ENCODE measurements at regions not wholly inside any gene's neighbourhood (a gene's known extent, or its start where the extent isn't known, plus 50 kb on each side); places are given as distances from the start of the nearest gene placed in this dataset.

DNA sequence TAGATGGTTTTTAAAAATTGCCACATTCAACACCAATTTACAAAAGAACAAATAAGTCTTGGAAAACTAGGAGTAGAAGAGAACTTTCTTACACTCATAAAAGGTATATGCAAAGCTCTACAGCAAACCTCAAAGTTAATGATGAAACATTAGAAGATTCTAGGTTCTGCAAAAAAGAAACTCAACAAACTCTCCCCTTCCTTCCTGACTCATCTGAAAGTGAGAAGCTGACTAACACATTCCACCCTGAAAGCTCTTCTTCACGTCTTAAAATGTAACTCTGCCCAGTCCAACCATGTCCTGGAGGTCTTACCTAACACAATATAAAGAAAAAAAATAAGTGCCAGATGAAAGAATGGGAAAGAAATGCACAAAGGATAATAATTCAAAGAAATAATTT, 218.9 kb upstream of the ISX start:
- DNase-seq, result no peak

DNA sequence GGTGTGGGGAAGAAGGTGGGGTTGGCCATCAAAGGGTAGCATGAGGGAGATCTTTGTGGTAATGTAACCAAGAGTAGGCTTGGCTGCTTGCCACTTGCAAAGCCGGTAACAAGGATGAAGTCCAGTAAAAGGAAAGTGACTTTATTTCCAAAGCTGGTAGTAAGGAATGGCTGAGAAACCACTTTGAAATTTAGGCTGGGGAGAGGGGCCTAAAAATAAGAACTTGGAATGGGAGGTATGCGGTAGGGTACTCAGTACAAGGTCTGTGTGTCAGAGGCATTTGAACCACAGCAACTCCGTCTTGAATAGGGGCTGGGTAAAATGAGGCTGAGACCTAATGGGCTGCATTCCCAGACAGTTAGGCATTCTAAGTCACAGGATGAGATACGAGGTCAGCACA, 216.0 kb upstream of the ISX start:
- DNase-seq, result no peak

DNA sequence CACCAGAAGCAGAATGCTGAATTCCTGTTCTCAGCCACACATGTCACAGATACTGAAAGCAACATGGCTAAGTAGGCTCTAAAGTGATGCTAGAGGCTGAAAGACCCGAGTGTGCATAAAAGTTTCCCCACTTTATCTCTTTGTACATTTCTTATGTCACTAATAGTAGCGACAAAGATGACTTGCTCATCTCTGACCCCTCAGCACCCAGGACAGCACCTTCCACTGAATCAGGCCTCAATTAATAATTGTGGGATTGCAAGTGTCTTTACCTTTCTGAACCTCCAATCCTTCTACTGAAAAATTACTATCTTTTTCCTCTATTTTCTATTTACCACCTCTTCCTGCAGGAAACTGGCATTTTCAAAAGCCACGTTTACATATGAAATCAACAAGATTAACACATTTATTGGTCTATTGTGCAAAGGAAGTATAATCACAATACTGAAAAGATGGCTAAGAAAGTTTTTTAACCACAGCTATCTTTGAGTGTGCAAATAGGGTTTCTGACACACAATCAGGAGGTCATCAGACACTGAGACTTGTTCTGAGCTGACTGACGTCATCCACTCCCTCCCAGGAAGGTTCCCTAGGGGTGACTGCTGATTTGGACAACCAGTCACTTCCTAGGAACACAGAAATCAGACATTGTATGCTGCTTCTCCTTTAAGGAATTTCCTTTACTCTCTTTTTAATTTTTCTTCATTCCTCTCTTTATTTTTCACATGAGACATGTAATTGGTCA, 213.9 kb upstream of the ISX start:
- DNase-seq, result no peak

DNA sequence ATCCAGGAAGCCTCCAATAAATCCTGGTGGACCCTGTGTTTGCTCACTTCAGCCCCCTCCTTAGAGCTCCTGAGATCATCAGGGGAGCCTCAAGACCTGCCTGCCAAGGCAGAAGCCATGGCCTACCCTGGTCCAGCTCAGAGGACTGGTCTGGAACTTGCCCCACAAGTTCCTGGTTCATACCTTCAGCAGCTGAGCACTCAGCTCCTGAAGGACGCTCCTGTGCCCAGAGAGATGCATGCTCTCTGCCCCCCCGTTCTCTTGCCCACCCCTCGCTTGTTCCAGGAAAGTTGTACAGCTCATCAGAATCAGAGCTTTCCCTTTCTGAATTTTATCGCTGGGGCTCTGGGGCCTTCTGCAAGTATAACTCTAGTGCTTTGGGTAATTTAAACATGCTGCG, 210.5 kb upstream of the ISX start:
- DNase-seq, result no peak

DNA sequence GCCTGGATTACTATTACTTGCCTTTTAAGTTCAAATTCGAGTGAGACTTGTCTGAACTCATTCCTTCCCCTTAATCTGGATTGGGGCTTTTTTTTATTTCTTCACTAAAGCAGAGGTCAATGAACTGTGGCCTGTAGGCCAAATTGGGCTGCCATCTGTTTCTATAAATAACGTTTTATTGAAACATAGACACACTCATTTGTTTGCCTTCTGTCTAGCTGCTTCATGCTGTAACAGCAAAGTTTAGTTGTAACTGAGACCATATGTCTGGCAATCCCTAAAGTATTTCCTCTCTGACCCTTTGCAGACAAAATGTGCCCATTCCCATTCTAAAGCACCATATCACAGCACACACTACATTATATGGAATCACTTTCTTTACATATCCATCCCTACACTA, 207.9 kb upstream of the ISX start:
- no peak for DNase-seq

DNA sequence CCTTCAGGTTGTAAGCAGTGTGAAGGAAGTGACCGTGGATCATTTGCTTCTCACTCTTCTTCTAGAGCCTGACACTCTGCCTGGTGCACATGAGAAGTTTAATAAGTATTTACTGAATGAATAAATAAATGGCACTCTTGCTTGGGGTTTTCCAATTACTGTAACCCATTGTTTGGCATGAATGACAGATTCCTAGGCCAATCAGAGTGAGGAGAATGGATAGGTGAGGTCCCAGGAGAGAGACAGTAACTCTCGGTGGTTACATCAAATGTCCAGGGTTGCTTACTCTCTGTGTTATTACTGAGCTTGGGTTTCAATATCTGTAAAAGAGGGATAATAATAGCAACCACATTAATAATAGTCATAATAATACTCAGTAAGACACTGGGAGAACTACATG, 204.2 kb upstream of the ISX start:
- no peak for DNase-seq

DNA sequence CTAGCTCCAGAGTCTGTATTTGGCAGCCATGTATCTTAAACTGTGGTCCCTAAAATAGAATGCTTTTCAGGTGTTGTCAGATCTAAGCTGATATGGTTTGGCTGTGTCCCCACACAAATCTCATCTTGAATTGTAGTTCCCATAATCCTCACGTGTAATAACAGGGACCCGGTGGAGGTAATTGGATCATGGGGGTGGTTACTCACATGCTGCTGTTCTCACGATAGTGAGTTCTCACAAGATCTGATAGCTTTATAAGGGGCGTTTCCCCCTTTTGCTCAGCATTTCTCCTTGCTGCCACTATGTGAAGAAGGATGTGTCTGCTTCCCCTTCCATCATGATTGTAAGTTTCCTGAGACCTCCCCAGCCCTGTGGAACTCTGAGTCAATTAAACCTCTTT, 199.9 kb upstream of the ISX start:
- DNase-seq, result no peak

DNA sequence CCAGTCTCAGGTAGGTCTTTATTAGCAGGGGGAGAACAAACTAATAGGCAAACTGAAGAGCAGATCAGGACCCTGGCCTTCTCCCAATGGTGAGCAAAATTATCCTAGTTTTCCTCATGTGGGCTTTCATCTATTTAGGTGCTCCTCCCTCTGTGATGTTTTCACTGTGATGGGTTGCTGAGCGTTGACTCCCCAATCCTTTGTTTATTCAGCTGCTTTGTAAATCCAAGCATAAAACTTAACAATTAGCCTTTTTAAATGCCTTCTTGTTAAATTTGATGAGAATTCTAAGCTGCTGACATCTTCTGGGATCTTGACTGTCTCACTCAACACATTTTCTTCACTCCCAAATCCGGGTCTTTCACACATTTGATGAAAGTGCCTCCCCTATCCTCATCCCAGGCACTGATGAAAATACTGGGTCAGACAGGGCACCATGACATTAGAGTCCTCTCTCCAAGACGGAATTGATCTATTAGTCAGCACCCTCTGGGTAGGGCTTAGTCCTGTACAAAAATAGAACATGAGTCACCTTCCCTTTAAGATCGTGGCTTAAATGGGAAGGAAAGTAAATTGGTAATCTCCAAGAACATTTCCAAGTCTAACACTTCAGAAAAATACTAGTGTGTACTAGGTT, 199.3 kb upstream of the ISX start:
- DNase-seq, result no peak

DNA sequence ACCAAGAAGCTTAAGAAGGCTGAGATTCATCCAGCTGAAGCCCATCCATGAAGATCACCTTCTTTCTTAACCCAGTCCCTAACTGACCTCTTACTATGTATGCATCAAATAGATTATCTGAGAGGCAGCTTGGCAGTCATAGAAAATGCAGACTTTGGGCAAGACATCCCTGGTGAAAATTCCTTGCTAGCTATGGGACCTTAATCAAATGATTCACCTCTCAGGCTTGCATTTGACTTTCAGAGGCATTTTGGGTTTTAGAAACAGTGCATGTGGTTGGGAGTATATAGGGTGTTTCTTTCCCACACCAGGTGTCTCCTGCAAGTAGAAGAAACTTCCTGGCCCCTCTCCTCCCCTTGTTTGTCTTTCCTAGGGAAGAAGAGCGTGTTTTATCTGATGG, 188.5 kb upstream of the ISX start:
- DNase-seq, result no peak

DNA sequence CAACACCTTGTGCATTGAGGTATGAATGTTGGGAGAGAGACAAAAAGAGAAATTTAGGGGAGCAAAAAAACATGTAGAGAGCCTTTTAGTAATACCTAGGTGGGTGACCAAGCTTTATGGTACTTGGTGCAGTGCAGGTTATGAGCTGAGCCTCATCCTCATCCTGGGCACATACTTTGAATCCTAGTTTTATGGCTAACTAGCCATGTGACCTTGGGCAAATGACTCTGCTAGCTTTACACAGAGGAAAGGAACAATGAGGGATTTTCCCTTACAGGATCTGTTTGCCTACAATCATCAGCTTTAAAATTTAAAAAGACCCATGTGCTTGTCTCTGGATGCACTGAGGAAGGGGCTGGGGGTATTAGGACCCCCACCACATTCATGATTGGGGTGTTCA, 187.8 kb upstream of the ISX start:
- no peak for DNase-seq

DNA sequence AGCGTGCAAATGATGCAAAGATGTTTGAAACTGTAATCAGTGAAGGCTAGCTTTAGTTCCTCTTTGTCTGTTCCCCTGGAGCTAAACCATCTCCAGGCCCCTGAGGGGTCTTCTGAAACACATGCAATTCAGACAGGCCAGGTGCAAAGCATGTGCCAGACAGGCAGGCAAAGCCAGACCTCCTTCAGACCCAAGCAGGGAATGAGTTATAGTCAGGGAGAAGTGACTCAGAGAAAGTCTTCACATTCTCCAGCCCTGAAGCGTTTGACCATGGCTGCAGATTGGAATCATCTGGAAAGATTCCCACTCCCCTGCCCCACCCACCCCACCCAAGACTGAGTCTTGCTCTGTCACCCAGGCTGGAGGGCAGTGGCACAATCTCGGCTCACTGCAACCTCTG, 187.0 kb upstream of the ISX start:
- DNase-seq, result no peak

DNA sequence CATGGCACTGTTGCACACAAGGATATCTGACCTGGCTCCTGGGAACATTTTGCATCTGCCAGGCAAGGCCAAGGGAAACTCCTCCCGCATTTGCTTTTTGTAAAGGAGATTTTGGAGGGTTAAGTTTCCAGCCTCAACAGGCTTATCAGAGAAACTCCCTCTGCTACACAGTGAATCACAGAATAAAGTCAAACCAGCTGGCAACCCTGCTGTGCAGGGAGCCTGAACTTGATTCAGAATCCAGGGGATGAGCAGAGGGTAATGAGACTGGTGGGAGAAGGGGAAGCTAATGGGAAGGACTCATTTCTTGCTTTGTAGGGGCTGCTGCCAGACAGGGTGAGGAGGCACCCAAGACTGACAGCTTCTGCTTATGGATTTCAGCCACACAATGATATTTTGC, 185.3 kb upstream of the ISX start:
- no peak for DNase-seq

DNA sequence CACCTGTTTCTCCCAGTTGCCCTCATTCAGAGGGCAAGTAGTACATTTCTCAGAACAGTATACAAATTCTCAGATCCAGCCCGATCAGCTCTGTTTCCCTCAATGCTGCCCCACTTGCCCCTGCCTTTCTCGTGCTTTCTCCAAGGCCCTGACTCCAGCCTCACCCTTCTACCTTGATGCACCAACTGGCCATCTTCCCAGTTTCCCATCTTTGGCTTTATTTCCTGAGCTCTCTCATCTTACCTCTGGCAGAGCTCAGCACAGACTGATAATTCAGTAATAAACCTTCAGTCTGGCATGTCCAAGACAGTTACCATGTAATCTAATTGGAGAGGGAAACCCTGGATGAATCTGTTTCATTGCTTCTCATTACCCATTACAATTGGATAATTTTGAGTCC, 184.5 kb upstream of the ISX start:
- no peak for DNase-seq

DNA sequence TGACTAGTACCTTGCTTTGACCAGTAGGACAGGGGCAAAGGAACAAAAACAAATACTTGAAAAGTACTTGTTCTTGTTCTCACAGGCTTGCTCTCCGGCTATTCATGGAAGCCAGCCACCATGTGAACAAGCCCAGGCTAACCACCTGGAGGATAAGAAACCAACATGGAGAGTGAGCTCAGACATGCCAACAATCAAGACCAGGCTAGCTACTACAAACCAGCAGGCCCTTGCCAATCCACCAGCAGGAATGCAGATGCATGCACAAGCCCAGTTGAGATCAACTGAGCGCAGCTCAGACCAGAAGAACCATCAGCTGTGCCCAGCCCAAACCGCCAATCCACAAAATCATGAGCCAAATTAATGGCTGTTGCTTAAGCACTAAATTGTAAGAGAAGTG, 180.1 kb upstream of the ISX start:
- no peak for DNase-seq

DNA sequence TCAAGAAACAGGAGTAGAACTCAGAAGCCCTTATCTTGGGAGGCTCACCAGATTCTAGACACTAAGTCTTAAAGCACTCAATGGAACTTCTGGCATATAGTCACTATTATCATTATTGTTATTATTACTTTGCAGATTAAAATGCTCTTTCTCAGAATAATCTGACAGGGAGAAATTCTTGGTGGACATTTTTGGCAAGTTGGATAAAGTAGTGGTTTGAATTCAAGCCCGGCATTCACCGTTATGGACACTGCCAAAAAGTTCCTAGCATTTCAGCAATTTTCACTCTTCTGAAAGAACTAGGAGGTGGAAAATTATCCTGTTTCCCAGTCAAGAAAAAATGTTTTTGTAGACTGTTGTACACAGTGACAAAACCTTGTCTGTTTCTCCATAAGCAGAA, 179.6 kb upstream of the ISX start:
- no peak for DNase-seq

DNA sequence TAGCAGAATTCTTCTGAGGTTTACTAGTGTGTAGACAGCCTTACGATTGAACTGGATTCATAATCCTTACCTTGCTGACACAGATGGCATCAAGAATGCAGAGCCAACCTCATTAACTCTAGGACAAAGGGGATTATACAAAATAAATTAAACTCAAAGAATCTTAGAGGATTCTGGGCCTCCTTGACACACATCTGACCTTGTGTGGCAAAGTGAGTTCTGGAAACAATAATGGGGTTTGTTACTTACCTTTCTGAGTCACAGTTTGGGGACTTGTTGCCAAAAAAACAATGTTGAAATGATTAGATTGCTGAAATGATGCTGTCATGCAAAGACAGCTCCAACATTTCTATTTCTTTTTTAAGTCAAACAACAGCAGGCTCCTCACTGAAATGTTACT, 179.1 kb upstream of the ISX start:
- no peak for DNase-seq

DNA sequence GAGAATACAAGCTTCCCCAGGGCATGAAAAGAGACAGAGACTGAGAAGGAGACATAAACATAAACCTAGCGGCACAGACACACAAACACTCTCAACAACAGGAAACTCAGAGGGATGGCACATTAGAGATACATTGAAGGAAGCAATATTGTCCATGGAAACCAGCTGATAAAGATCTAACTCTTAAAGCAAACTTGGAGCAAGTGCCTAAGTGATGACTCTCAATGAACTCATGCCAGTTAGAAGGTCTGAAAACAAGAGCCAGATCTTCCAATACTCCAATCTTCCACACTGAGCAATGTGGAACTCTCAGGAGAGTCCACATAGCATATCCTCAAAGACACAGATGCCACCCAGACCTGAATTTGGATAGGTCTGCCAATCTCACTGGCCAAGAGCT, 168.8 kb upstream of the ISX start:
- DNase-seq, result no peak

DNA sequence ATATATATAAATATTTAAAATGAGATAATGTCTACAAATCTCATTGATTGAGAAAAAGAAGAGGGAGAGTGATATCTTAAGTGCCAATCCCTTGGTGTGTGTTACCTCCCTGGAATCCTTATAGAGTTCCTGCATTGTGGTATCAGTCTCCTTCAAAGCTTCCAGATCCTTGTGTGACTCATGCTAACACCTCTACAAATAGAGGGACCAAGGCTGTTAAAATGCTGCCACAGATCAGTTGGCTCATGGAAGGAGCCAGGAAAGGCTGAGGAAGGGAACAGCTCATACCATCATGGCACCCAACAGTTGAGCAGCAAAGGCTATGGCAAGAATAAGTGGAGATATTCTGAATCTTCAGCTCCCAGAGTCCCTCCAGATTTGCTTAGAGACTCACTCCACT, 163.6 kb upstream of the ISX start:
- no peak for DNase-seq

DNA sequence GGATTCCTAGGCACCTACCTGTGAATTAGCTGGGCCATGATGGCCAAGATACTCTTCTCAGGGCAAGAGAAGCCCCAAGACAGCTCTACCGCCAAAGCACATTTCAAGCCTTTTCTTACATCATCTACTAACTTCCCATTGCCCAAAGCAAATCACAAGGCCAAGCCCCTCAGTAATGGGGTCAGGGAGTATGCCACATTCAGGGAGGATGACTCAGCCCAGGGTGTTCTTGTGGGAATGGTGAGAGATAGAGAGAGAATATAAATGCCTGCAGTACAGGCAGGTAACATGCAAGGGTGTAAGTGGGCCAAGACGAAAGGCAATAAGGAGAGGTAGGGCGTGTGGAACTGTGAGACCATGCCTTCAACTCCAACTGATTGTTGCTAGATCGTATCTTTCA, 162.5 kb upstream of the ISX start:
- DNase-seq, result no peak

DNA sequence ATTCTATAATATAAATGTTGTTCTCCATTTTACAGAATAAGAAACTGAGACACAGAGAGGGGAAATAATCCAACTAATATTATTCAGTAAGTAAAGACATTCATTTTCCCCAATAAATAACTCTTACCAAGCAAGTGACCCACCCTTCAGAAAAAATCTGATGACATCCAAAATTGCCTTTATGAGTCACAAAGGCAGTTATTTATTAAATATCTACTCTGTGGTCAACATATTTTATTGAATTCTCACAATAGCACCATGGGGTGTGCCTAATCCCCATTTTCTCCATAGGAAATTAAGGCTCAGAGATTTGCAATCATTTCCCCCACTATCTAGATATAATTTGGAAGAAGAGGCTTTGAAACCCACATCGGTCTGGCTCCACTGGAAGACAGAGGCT, 161.5 kb upstream of the ISX start:
- DNase-seq, result no peak

DNA sequence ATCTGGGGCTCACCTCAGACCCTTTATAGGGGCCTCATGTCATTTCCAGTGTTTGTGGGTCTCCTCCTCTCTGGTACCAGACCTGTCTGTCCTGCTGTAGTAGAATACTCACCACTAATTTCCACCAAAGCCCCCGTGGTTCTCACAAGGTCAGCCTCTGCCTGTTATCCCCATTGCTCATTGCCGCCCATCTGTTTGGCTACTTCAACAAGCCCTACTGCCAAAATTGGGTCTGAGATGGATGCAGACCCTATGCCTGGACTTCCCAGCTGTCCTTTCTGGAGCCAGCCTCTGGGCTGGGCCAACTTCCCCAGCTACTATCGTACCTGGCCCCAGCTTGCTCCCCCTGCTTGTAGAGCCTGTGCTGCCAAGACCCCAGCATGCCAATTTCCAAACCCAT, 152.1 kb upstream of the ISX start:
- no peak for DNase-seq

DNA sequence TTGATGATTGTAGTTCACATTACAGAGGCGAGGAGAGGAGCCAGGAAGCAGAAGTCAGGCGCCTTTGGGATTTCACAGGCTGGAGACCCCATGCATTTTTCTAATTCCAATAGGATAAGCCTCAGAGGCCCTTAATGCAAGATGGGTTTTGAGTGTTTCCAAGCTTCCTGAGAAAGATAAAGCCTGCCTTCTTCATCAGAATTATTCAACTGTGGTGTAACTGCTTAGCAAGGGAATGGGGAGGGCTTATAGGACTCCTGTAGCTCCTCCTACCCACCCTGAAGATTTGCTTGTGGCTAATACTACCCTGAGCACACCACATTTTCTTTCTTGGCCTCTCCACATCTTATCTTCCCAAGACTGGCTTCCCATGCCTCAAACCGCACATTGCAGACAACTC, 151.1 kb upstream of the ISX start:
- no peak for DNase-seq

DNA sequence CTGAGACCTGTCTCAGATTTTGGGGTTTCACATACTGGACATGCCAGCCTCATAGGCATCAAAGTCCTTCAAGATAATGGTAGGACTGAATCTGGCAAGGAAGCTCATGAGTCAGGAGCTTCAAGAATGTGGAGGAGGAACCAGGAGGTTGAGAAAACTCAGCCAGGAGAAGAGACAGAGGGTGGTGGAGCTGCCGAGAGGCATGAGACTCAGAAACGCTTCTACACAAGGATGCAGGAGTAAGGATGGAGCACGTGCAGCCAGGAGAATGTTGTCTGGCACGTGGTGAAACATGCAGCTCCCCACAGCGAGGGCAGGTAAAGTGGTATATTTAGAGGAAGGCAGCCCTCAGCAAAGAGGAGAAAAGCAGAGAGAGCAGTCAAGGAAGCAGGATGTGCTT, 148.7 kb upstream of the ISX start:
- no peak for DNase-seq

DNA sequence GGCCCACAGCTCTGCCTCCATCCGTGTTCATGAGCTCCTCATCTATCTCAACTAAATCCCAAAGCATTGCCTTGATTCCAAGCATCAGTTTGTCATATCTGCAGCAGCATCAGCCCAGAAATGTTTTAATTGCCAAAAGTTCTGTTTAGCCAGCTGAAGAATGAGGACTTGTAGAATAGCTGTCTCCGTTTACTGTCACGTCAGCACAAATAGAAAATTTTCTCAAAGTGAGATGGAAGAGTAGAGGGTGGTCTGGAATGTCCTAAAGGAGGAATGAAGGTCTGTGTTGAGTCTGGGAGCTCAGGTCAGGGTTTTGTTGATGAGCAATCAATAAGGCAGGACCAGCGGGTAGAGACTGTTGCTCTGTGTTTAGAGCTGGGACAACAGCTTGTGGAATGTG, 134.9 kb upstream of the ISX start:
- no peak for DNase-seq

DNA sequence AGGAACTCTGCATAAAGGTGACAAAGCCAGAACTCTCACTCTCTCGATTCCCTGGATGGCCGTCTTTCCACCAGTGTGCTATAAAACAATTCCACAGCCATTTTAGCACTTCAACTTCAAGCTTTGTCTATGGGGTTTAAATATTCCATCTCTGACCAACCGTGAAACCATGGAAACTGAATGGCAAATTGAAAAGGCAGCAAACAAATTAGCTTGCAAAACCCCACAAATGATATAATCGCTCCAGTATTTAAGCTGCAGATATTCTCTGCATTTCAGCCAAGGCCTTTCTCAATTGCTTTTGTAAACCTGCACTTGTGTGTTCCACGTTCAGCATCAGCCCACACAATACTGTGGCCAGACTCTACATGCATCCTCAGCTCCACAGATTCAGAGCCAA, 131.7 kb upstream of the ISX start:
- DNase-seq, result no peak

Data from hematopoietic multipotent progenitor cell treated with erythropoietin and hydrocortisone succinate and interleukin-3 and kit ligand, for 8 days (in vitro differentiated cells).